Caki2 (cell line): ENCODE measurements at regions not wholly inside any gene's neighbourhood (a gene's known extent, or its start where the extent isn't known, plus 50 kb on each side); places are given as distances from the start of the nearest gene placed in this dataset.
"Not testable (repeated sequence)": the region's sequence is repeated elsewhere in the genome, so short reads cannot be mapped to it uniquely, and the experiment has no call there.

Experiments
- DNase-seq: peaks from one replicate; pipeline ENCODE4 v3.0.0-alpha.2; 2015; ENCODE audit warnings: low read depth
- in situ Hi-C: cut with HindIII; loops from 2 replicates; pipeline ENCODE4 v1.10.0; 2016; ENCODE audit warnings: low sequenced_read_pairs, low pct_unique_long_range_greater_than_20kb, mixed read lengths

GRCh38 chr21:35382696-35383095 lies 333.6 kb upstream of the RUNX1 start:
- no peak for DNase-seq
- in situ Hi-C loops = no loop called here

GRCh38 chr21:35381743-35382310 lies 332.7 kb upstream of the RUNX1 start:
- in situ Hi-C loops = no loop called here
- peak; percentile 18 for DNase-seq

- in situ Hi-C loops, DNase-seq: not testable (repeated sequence)
These were observed 331.2 kb upstream of the RUNX1 start for GRCh38 chr21:35380304-35380703.

GRCh38 chr21:35378881-35379280 lies 329.8 kb upstream of the RUNX1 start:
- in situ Hi-C loops = no loop called here
- DNase-seq = no peak

GRCh38 chr21:35377505-35378090 lies 328.5 kb upstream of the RUNX1 start:
- no peak for DNase-seq
- in situ Hi-C loops = no loop called here

- in situ Hi-C loops = no loop called here
- DNase-seq = no peak
These were observed 327.5 kb upstream of the RUNX1 start for GRCh38 chr21:35376406-35377135.

GRCh38 chr21:35375115-35375514 lies 326.0 kb upstream of the RUNX1 start:
- in situ Hi-C loops = no loop called here
- no peak for DNase-seq

- no peak for DNase-seq
- in situ Hi-C loops = no loop called here
These were observed 324.9 kb upstream of the RUNX1 start for GRCh38 chr21:35373998-35374397.

- in situ Hi-C loops = no loop called here
- no peak for DNase-seq
These were observed 323.1 kb upstream of the RUNX1 start for GRCh38 chr21:35372201-35372600.

GRCh38 chr21:35370671-35371070 lies 321.6 kb upstream of the RUNX1 start:
- in situ Hi-C loops = no loop called here
- no peak for DNase-seq

GRCh38 chr21:35370071-35370470 lies 321.0 kb upstream of the RUNX1 start:
- in situ Hi-C loops = no loop called here
- DNase-seq = no peak

- no peak for DNase-seq
- in situ Hi-C loops = no loop called here
These were observed 319.2 kb upstream of the RUNX1 start for GRCh38 chr21:35368326-35368725.

- no peak for DNase-seq
- in situ Hi-C loops = no loop called here
These were observed 318.5 kb upstream of the RUNX1 start for GRCh38 chr21:35367553-35367952.

- DNase-seq = no peak
- in situ Hi-C loops = no loop called here
These were observed 317.4 kb upstream of the RUNX1 start for GRCh38 chr21:35366394-35367080.

- no peak for DNase-seq
- in situ Hi-C loops = no loop called here
These were observed 314.4 kb upstream of the RUNX1 start for GRCh38 chr21:35363458-35363857.

GRCh38 chr21:35361988-35362387 lies 312.9 kb upstream of the RUNX1 start:
- DNase-seq = no peak
- in situ Hi-C loops = no loop called here

GRCh38 chr21:35360870-35361570 lies 311.9 kb upstream of the RUNX1 start:
- in situ Hi-C loops = no loop called here
- DNase-seq = no peak

- in situ Hi-C loops = no loop called here
- DNase-seq = no peak
These were observed 310.0 kb upstream of the RUNX1 start for GRCh38 chr21:35359076-35359475.

GRCh38 chr21:35358008-35358407 lies 308.9 kb upstream of the RUNX1 start:
- DNase-seq = no peak
- in situ Hi-C loops = no loop called here
